ENCODE measurements at regions not wholly inside any gene's neighbourhood (a gene's known extent, or its start where the extent isn't known, plus 50 kb on each side); places are given as distances from the start of the nearest gene placed in this dataset.

- no peak for ATAC-seq
- intact Hi-C loops (cut with DNase I): no loop called here
- no peak for DNase-seq (ENCODE audit: missing footprints)
Observed at GRCh38 chr1:20405893-20406604, 80.0 kb downstream of the CAMK2N1 start.

GRCh38 chr1:20405051-20405754 lies 80.8 kb downstream of the CAMK2N1 start:
- ATAC-seq (no peak), DNase-seq (ENCODE audit: missing footprints) (no peak)
- intact Hi-C loops (cut with DNase I): no loop called here

Measured in Right ventricle myocardium inferior (tissue), 1 donor.